MM.1S (cell line): ENCODE measurements at regions not wholly inside any gene's neighbourhood (a gene's known extent, or its start where the extent isn't known, plus 50 kb on each side); places are given as distances from the start of the nearest gene placed in this dataset.

Experiments used
- DNase-seq: peaks from one replicate; pipeline ENCODE4 v3.0.0-alpha.2; 2015
- H2AFZ ChIP-seq: fragments of 300-600 bp; sonication (generic); 2 replicates; pipeline ENCODE4 v1.6.0; 2016; ENCODE audit warnings: antibody characterized with exemption, low read length
- H3F3A ChIP-seq: fragments of 300-600 bp; sonication (generic); 2 replicates; pipeline ENCODE4 v1.6.1; 2016; ENCODE audit warnings: mild to moderate bottlenecking, antibody characterized with exemption, low read length, moderate library complexity, mixed read lengths; ENCODE audit not compliant: insufficient read depth
- H3K27ac ChIP-seq: fragments of 300-600 bp; sonication (generic); 2 replicates; pipeline ENCODE4 v1.5.1; 2016; ENCODE audit warnings: mild to moderate bottlenecking, low read length
- H3K27me3 ChIP-seq: fragments of 300-600 bp; sonication (generic); replicated peaks from 2 replicates; pipeline ENCODE4 v1.6.0; 2016; ENCODE audit warnings: low read length; ENCODE audit not compliant: insufficient read depth
- H3K36me3 ChIP-seq: fragments of 300-600 bp; sonication (generic); replicated peaks from 2 replicates; pipeline ENCODE4 v1.6.1; 2016; ENCODE audit warnings: mild to moderate bottlenecking, low read length, mixed read lengths; ENCODE audit not compliant: insufficient read depth
- H3K4me1 ChIP-seq: fragments of 300-600 bp; sonication (generic); 2 replicates; pipeline ENCODE4 v1.6.1; 2016; ENCODE audit warnings: low read length, mixed read lengths
- H3K4me2 ChIP-seq: fragments of 300-600 bp; sonication (generic); 2 replicates; pipeline ENCODE4 v1.6.0; 2016; ENCODE audit warnings: low read depth, low read length
- H3K4me3 ChIP-seq: fragments of 300-600 bp; sonication (generic); 2 replicates; pipeline ENCODE4 v1.5.1; 2016; ENCODE audit warnings: low read length, mixed read lengths
- H3K79me2 ChIP-seq: fragments of 300-600 bp; sonication (generic); 2 replicates; pipeline ENCODE4 v1.6.1; 2016; ENCODE audit warnings: mixed run types, low read length, mixed read lengths
- H3K9ac ChIP-seq: fragments of 300-600 bp; sonication (generic); 2 replicates; pipeline ENCODE4 v1.6.1; 2016; ENCODE audit warnings: low read length, mixed read lengths
- H3K9me2 ChIP-seq: fragments of 300-600 bp; sonication (generic); replicated peaks from 2 replicates; pipeline ENCODE4 v1.6.1; 2016; ENCODE audit warnings: mild to moderate bottlenecking, low read length, mixed read lengths; ENCODE audit not compliant: insufficient read depth
- H3K9me3 ChIP-seq: fragments of 300-600 bp; sonication (generic); replicated peaks from 2 replicates; pipeline ENCODE4 v1.6.1; 2016; ENCODE audit warnings: mild to moderate bottlenecking, low read length, mixed read lengths; ENCODE audit not compliant: insufficient read depth
- H4K20me1 ChIP-seq: fragments of 300-600 bp; sonication (generic); 2 replicates; pipeline ENCODE4 v1.6.1; 2016; ENCODE audit warnings: mild to moderate bottlenecking, low read length, moderate library complexity, mixed read lengths; ENCODE audit not compliant: insufficient read depth
- EZH2 ChIP-seq: fragments of 300-600 bp; sonication (generic); optimal IDR thresholded peaks from 2 replicates; pipeline ENCODE3; 2017; ENCODE audit warnings: low read depth, mild to moderate bottlenecking, antibody characterized with exemption, low read length, mixed read lengths
- EZH2phosphoT487 ChIP-seq: fragments of 300-600 bp; sonication (generic); IDR thresholded peaks from 2 replicates; pipeline ENCODE4 v1.6.1; 2018; ENCODE audit warnings: antibody characterized with exemption, low read length
- TF ChIP-seq, protein P1 (sequence below): fragments of 300-600 bp; sonication (generic); IDR thresholded peaks from 2 replicates; pipeline ENCODE4 v1.5.1; 2016; ENCODE audit warnings: antibody characterized with exemption, low read length, mixed read lengths

DNA sequence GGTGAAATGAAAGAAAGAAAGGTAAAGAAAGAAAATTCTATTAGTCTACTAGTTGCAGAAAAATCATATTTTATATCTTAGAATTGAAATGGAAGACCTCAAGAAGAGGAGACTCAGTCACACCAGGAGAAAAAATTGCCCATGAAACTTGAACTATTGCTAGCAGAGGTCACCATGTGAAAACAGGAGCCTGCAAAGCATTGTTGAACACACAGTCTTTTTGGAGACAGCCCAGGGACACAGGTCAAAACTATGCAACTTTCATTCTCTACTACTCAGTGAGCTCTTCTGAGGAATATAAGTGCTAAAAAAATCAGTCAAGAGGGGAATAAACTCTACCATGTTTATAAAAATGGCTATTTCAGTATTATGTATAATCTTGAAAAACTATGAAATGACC is 89.8 kb upstream of the TENT5A start:
- TF ChIP-seq EZH2phosphoT487 (no peak), EZH2 (no peak)
- TF ChIP-seq, protein P1, sequence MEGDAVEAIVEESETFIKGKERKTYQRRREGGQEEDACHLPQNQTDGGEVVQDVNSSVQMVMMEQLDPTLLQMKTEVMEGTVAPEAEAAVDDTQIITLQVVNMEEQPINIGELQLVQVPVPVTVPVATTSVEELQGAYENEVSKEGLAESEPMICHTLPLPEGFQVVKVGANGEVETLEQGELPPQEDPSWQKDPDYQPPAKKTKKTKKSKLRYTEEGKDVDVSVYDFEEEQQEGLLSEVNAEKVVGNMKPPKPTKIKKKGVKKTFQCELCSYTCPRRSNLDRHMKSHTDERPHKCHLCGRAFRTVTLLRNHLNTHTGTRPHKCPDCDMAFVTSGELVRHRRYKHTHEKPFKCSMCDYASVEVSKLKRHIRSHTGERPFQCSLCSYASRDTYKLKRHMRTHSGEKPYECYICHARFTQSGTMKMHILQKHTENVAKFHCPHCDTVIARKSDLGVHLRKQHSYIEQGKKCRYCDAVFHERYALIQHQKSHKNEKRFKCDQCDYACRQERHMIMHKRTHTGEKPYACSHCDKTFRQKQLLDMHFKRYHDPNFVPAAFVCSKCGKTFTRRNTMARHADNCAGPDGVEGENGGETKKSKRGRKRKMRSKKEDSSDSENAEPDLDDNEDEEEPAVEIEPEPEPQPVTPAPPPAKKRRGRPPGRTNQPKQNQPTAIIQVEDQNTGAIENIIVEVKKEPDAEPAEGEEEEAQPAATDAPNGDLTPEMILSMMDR: no peak
- H4K20me1 ChIP-seq: no peaks in the 10 kb centered on the region
- no peaks in the 10 kb centered on the region for H3K9me3 ChIP-seq
- H3K4me3 ChIP-seq: no peak overlapping the region
- H3K27me3 ChIP-seq: no peaks in the 10 kb centered on the region
- H2AFZ ChIP-seq: no peak overlapping the region
- no peaks in the 10 kb centered on the region for H3K9me2 ChIP-seq
- H3K79me2 ChIP-seq: no peaks in the 10 kb centered on the region
- no peaks in the 10 kb centered on the region for H3F3A ChIP-seq
- no peaks in the 10 kb centered on the region for H3K4me1 ChIP-seq
- H3K36me3 ChIP-seq: no peaks in the 10 kb centered on the region
- no peak overlapping the region for H3K9ac ChIP-seq
- H3K27ac ChIP-seq: no peak overlapping the region
- no peak overlapping the region for H3K4me2 ChIP-seq
- DNase-seq: no peak

DNA sequence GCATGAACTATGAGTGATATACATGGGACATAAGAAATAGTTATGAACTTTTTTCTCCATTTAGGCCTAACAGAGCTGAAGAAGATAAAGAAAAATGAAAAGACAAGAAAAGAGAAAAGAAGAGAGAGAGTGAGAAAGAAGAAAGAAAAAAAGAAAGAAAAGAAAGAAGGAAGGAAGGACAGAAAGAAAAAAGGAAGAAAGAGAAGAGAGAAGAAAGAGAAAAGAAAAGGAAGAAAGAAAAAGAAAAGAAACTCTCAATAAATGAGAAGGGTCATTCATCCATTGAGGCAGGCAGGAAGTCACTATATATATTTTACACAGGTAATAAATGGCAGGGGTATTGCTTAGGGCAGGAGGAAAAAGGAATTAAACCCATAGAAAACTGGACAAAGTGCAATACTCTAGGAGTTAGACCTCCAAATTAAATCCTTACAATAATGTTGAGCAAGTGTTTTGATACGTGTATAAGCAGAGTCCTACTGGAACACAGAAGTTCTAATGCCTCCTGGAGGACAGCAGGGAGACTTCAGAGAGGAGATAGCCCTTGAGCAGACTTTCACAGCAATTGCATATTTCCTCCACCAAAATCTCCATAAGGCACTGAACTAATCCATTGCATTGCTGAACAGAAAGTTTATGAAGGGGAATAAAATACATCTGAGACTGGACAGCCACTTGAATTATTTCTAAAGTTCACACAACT is 86.4 kb upstream of the TENT5A start:
- no peaks in the 10 kb centered on the region for H3K9me3 ChIP-seq
- H3K4me1 ChIP-seq: no peaks in the 10 kb centered on the region
- no peak for TF ChIP-seq EZH2
- TF ChIP-seq, protein P1: no peak
- no peak for TF ChIP-seq EZH2phosphoT487

DNA sequence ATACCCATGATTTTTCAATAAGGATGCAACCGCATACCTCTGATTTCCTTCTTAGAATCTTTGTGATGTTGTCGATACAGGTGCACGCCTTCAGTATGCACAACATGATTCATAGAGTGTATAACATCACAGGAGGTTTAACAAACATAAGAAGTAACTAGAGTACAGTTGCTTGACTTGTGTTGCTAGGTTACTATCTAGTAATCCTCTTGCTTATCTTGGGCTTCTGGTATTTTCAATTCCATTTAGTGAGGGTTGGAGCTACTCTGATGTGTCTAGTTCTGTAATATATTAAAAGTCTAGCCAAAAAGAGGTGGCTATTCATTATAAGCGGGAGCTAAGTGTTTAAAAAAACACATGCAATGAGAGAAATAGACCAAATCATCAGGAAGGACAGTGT is 85.5 kb upstream of the TENT5A start:
- H3K79me2 ChIP-seq: no peaks in the 10 kb centered on the region
- H3K4me3 ChIP-seq: no peak overlapping the region
- H3K9me3 ChIP-seq: no peaks in the 10 kb centered on the region
- H3F3A ChIP-seq: no peaks in the 10 kb centered on the region
- H3K27ac ChIP-seq: no peak overlapping the region
- no peaks in the 10 kb centered on the region for H3K9me2 ChIP-seq
- no peak for DNase-seq
- no peak overlapping the region for H3K4me2 ChIP-seq
- H3K4me1 ChIP-seq: no peaks in the 10 kb centered on the region
- no peak overlapping the region for H2AFZ ChIP-seq
- H3K27me3 ChIP-seq: no peaks in the 10 kb centered on the region
- H3K9ac ChIP-seq: no peak overlapping the region
- H3K36me3 ChIP-seq: no peaks in the 10 kb centered on the region
- TF ChIP-seq, protein P1: no peak
- no peak for TF ChIP-seq EZH2
- TF ChIP-seq EZH2phosphoT487: no peak
- H4K20me1 ChIP-seq: no peaks in the 10 kb centered on the region

More for the DNA sequence above, 86.4 kb upstream of the TENT5A start:
- DNase-seq: no peak
- Histone ChIP-seq H3K36me3 (no peaks in the 10 kb centered on the region), H2AFZ (no peak overlapping the region), H3F3A (no peaks in the 10 kb centered on the region), H3K9ac (no peak overlapping the region), H3K27me3 (no peaks in the 10 kb centered on the region), H3K4me3 (no peak overlapping the region), H3K79me2 (no peaks in the 10 kb centered on the region), H3K27ac (no peak overlapping the region), H4K20me1 (no peaks in the 10 kb centered on the region), H3K9me2 (no peaks in the 10 kb centered on the region), H3K4me2 (no peak overlapping the region)
